Smooth muscle cell (in vitro differentiated cells): ENCODE measurements at regions not wholly inside any gene's neighbourhood (a gene's known extent, or its start where the extent isn't known, plus 50 kb on each side); places are given as distances from the start of the nearest gene placed in this dataset.

ENCODE experiments used
- DNase-seq: peaks from one replicate; lab custom pipeline; 2025; ENCODE audit not compliant: unreplicated experiment; lab: John Stamatoyannopoulos, UW
- H2AFZ ChIP-seq: fragments of 200-600 bp; sonication (generic); 2 replicates; pipeline ENCODE4 v1.6.0; 2016; ENCODE audit warnings: antibody characterized with exemption, low read depth, mild to moderate bottlenecking
- H3F3A ChIP-seq: fragments of 200-600 bp; sonication (generic); 2 replicates; pipeline ENCODE4 v1.6.0; 2017; ENCODE audit warnings: antibody characterized with exemption, low read depth
- H3K27ac ChIP-seq: fragments of 200-600 bp; sonication (generic); 2 replicates; pipeline ENCODE4 v1.5.1; 2016; ENCODE audit warnings: low read depth, mild to moderate bottlenecking
- H3K27me3 ChIP-seq: fragments of 200-600 bp; sonication (generic); 2 replicates; pipeline ENCODE4 v1.6.1; 2016; ENCODE audit warnings: low read depth, mild to moderate bottlenecking
- H3K36me3 ChIP-seq: fragments of 200-600 bp; sonication (generic); 2 replicates; pipeline ENCODE4 v1.5.1; 2016; ENCODE audit warnings: low read depth
- H3K4me1 ChIP-seq: fragments of 200-600 bp; sonication (generic); 2 replicates; pipeline ENCODE4 v1.5.1; 2016; ENCODE audit warnings: low read depth
- H3K4me2 ChIP-seq: fragments of 200-600 bp; sonication (generic); 2 replicates; pipeline ENCODE4 v1.6.0; 2016; ENCODE audit warnings: mild to moderate bottlenecking
- H3K4me3 ChIP-seq: fragments of 200-600 bp; sonication (generic); 2 replicates; pipeline ENCODE4 v1.5.1; 2016; ENCODE audit warnings: mild to moderate bottlenecking
- H3K79me2 ChIP-seq: fragments of 200-600 bp; sonication (generic); 2 replicates; pipeline ENCODE4 v1.6.0; 2016; ENCODE audit warnings: low read depth, mild to moderate bottlenecking
- H3K9ac ChIP-seq: fragments of 200-600 bp; sonication (generic); 2 replicates; pipeline ENCODE4 v1.6.0; 2016; ENCODE audit warnings: low read depth
- H3K9me3 ChIP-seq: fragments of 200-600 bp; sonication (generic); replicated peaks from 2 replicates; pipeline ENCODE4 v1.5.1; 2016; ENCODE audit warnings: low read depth
- H4K20me1 ChIP-seq: fragments of 200-600 bp; sonication (generic); 2 replicates; pipeline ENCODE4 v1.6.0; 2016; ENCODE audit warnings: low read depth
- CTCF ChIP-seq: fragments of 200-600 bp; sonication (generic); IDR thresholded peaks from 2 replicates; pipeline ENCODE4 v1.5.1; 2017; ENCODE audit warnings: borderline replicate concordance, mild to moderate bottlenecking, antibody characterized with exemption; ENCODE audit not compliant: insufficient read depth, poor library complexity, severe bottlenecking
- WGBS: methylation state at CpG from one replicate; pipeline ENCODE4 v1.1.7; 2016; ENCODE audit warnings: low lambda C conversion rate; 5-methylcytosine and 5-hydroxymethylcytosine counted together

GRCh38 chr5:2204366-2205184 lies 321.9 kb upstream of the IRX4 start:
- no peak for DNase-seq
- H3K79me2 ChIP-seq: no peaks in the 10 kb centered on the region
- H3K36me3 ChIP-seq: no peaks in the 10 kb centered on the region
- no peaks in the 10 kb centered on the region for H3F3A ChIP-seq
- no peaks in the 10 kb centered on the region for H3K9me3 ChIP-seq
- H3K4me2 ChIP-seq: no peak overlapping the region
- H3K4me3 ChIP-seq: no peak overlapping the region
- no peak overlapping the region for H3K9ac ChIP-seq
- WGBS: 93% methylated on average over 21 of the region's 21 CpGs
- H3K4me1 ChIP-seq: no peaks in the 10 kb centered on the region
- no peak overlapping the region for H3K27ac ChIP-seq
- TF ChIP-seq CTCF: no peak
- no peak overlapping the region for H2AFZ ChIP-seq
- H4K20me1 ChIP-seq: no peaks in the 10 kb centered on the region
- peaks cover 39% of the 10 kb centered on the region for H3K27me3 ChIP-seq

GRCh38 chr5:2203774-2204173 lies 321.0 kb upstream of the IRX4 start:
- TF ChIP-seq CTCF: no peak
- peaks cover 34% of the 10 kb centered on the region for H3K27me3 ChIP-seq
- no peaks in the 10 kb centered on the region for H3K4me1 ChIP-seq
- H3F3A ChIP-seq: no peaks in the 10 kb centered on the region
- H2AFZ ChIP-seq: no peak overlapping the region
- no peak overlapping the region for H3K27ac ChIP-seq
- 65% methylated on average over 3 of the region's 3 CpGs for WGBS
- no peak overlapping the region for H3K9ac ChIP-seq
- H3K4me3 ChIP-seq: no peak overlapping the region
- DNase-seq: no peak
- H4K20me1 ChIP-seq: no peaks in the 10 kb centered on the region
- H3K4me2 ChIP-seq: no peak overlapping the region
- H3K9me3 ChIP-seq: no peaks in the 10 kb centered on the region
- H3K79me2 ChIP-seq: no peaks in the 10 kb centered on the region
- H3K36me3 ChIP-seq: no peaks in the 10 kb centered on the region

GRCh38 chr5:2201832-2202231 lies 319.1 kb upstream of the IRX4 start:
- Histone ChIP-seq H3K27ac (no peak overlapping the region), H3K27me3 (peaks cover 24% of the 10 kb centered on the region), H3K36me3 (no peaks in the 10 kb centered on the region), H3K9me3 (no peaks in the 10 kb centered on the region), H4K20me1 (no peaks in the 10 kb centered on the region), H3K9ac (no peak overlapping the region), H3K4me2 (no peak overlapping the region), H3K79me2 (no peaks in the 10 kb centered on the region), H3F3A (no peaks in the 10 kb centered on the region), H2AFZ (no peak overlapping the region), H3K4me1 (no peaks in the 10 kb centered on the region), H3K4me3 (no peak overlapping the region)
- no peak for DNase-seq
- WGBS: 93% methylated on average over 9 of the region's 9 CpGs
- no peak for TF ChIP-seq CTCF

- Histone ChIP-seq H3K4me1 (no peaks in the 10 kb centered on the region), H3K79me2 (no peaks in the 10 kb centered on the region), H4K20me1 (no peaks in the 10 kb centered on the region), H3K27me3 (peaks cover 24% of the 10 kb centered on the region), H3F3A (no peaks in the 10 kb centered on the region), H3K4me3 (no peak overlapping the region), H3K4me2 (no peak overlapping the region), H3K9me3 (no peaks in the 10 kb centered on the region), H3K36me3 (no peaks in the 10 kb centered on the region), H3K27ac (no peak overlapping the region), H3K9ac (no peak overlapping the region), H2AFZ (no peak overlapping the region)
- no peak for DNase-seq
- WGBS: 89% methylated on average over 2 of the region's 2 CpGs
- no peak for TF ChIP-seq CTCF
Measured at GRCh38 chr5:2201421-2201820, 318.7 kb upstream of the IRX4 start.
